GM13977 (cell line): ENCODE measurements at regions not wholly inside any gene's neighbourhood (a gene's known extent, or its start where the extent isn't known, plus 50 kb on each side); places are given as distances from the start of the nearest gene placed in this dataset.

ENCODE experiments used
- DNase-seq: peaks from one replicate; pipeline ENCODE4 v3.0.0; 2012; ENCODE audit warnings: low spot score
- CTCF ChIP-seq: IDR thresholded peaks from 2 replicates; pipeline ENCODE4 v1.5.1; 2012; ENCODE audit warnings: mild to moderate bottlenecking, control low read depth; ENCODE audit not compliant: insufficient read depth; ENCODE audit errors: extremely low read depth, missing control alignments
- in situ Hi-C: fragments of 300-500 bp; cut with MboI; formaldehyde crosslinking; loops from one replicate; pipeline ENCODE4 v1.12.0; 2022; ENCODE audit warnings: low sequenced_read_pairs, low pct_unique_long_range_greater_than_20kb, mixed read lengths, inconsistent platforms; ENCODE audit not compliant: unreplicated experiment

- TF ChIP-seq CTCF, result no peak
- DNase-seq, result no peak
- in situ Hi-C loops, result no loop called here
Measured at GRCh38 chr3:107450254-107450893, 72.4 kb upstream of the BBX start.

- TF ChIP-seq CTCF, result no peak
- in situ Hi-C loops, result no loop called here
- no peak for DNase-seq
Measured at GRCh38 chr3:107452436-107452835, 70.3 kb upstream of the BBX start.

GRCh38 chr3:107453504-107453903, 69.3 kb upstream of the BBX start:
- DNase-seq, result no peak
- in situ Hi-C loops, result no loop called here
- TF ChIP-seq CTCF, result no peak

- TF ChIP-seq CTCF, result no peak
- no peak for DNase-seq
- in situ Hi-C loops, result no loop called here
Measured at GRCh38 chr3:107455621-107456020, 67.1 kb upstream of the BBX start.

GRCh38 chr3:107456501-107456900, 66.3 kb upstream of the BBX start:
- DNase-seq, result no peak
- no peak for TF ChIP-seq CTCF
- in situ Hi-C loops, result no loop called here

GRCh38 chr3:107458871-107459270, 63.9 kb upstream of the BBX start:
- in situ Hi-C loops, result no loop called here
- TF ChIP-seq CTCF, result no peak
- no peak for DNase-seq
